ENCODE measurements at regions not wholly inside any gene's neighbourhood (a gene's known extent, or its start where the extent isn't known, plus 50 kb on each side); places are given as distances from the start of the nearest gene placed in this dataset.
"Not testable (repeated sequence)": the region's sequence is repeated elsewhere in the genome, so short reads cannot be mapped to it uniquely, and the experiment has no call there.

- H3K4me3 Mint-ChIP-seq (ENCODE audit: low read depth): no peak overlapping the region
- H3K27me3 Mint-ChIP-seq (ENCODE audit: low read depth): peaks cover 13% of the 10 kb centered on the region
- intact Hi-C loops (cut with micrococcal nuclease): no loop called here
- H3K27ac Mint-ChIP-seq: no peak overlapping the region
- no peaks in the 10 kb centered on the region for H3K4me1 Mint-ChIP-seq (ENCODE audit: low read depth)
- DNase-seq (ENCODE audit: low spot score): no peak
- H3K9me3 Mint-ChIP-seq: no peaks in the 10 kb centered on the region
- no peaks in the 10 kb centered on the region for H3K36me3 Mint-ChIP-seq (ENCODE audit: low read depth)
Observed at GRCh38 chr20:48329676-48330664, 497.8 kb downstream of the PREX1 start.

GRCh38 chr20:48329031-48329615, 498.7 kb downstream of the PREX1 start:
- intact Hi-C loops (cut with micrococcal nuclease): no loop called here
- no peak overlapping the region for H3K27ac Mint-ChIP-seq
- H3K27me3 Mint-ChIP-seq (ENCODE audit: low read depth): peaks cover 13% of the 10 kb centered on the region
- DNase-seq (ENCODE audit: low spot score): no peak
- H3K4me1 Mint-ChIP-seq (ENCODE audit: low read depth): no peaks in the 10 kb centered on the region
- H3K4me3 Mint-ChIP-seq (ENCODE audit: low read depth): no peak overlapping the region
- no peaks in the 10 kb centered on the region for H3K36me3 Mint-ChIP-seq (ENCODE audit: low read depth)
- H3K9me3 Mint-ChIP-seq: no peaks in the 10 kb centered on the region

GRCh38 chr20:48327848-48328247, 500.0 kb downstream of the PREX1 start:
- H3K4me1 Mint-ChIP-seq (ENCODE audit: low read depth); H3K36me3 Mint-ChIP-seq (ENCODE audit: low read depth); intact Hi-C loops (cut with micrococcal nuclease); DNase-seq (ENCODE audit: low spot score); H3K27ac Mint-ChIP-seq; H3K4me3 Mint-ChIP-seq (ENCODE audit: low read depth); H3K9me3 Mint-ChIP-seq: not testable (repeated sequence)
- peaks cover 16% of the 10 kb centered on the region for H3K27me3 Mint-ChIP-seq (ENCODE audit: low read depth)

- Mint-ChIP-seq H3K4me3 (ENCODE audit: low read depth) (no peak overlapping the region), H3K9me3 (no peaks in the 10 kb centered on the region), H3K27ac (no peak overlapping the region), H3K27me3 (ENCODE audit: low read depth) (peaks cover 12% of the 10 kb centered on the region), H3K4me1 (ENCODE audit: low read depth) (no peaks in the 10 kb centered on the region), H3K36me3 (ENCODE audit: low read depth) (no peaks in the 10 kb centered on the region)
- intact Hi-C loops (cut with micrococcal nuclease): no loop called here
- DNase-seq (ENCODE audit: low spot score): no peak
Observed at GRCh38 chr20:48326868-48327267, 500.9 kb downstream of the PREX1 start.

- no peak overlapping the region for H3K27ac Mint-ChIP-seq
- H3K4me1 Mint-ChIP-seq (ENCODE audit: low read depth): no peaks in the 10 kb centered on the region
- DNase-seq (ENCODE audit: low spot score): no peak
- no peak overlapping the region for H3K4me3 Mint-ChIP-seq (ENCODE audit: low read depth)
- intact Hi-C loops (cut with micrococcal nuclease): no loop called here
- peaks cover 9% of the 10 kb centered on the region for H3K27me3 Mint-ChIP-seq (ENCODE audit: low read depth)
- H3K36me3 Mint-ChIP-seq (ENCODE audit: low read depth): no peaks in the 10 kb centered on the region
- H3K9me3 Mint-ChIP-seq: no peaks in the 10 kb centered on the region
Observed at GRCh38 chr20:48326434-48326691, 501.4 kb downstream of the PREX1 start.

- intact Hi-C loops (cut with micrococcal nuclease): no loop called here
- Mint-ChIP-seq H3K4me3 (ENCODE audit: low read depth) (no peak overlapping the region), H3K27ac (no peak overlapping the region), H3K9me3 (no peaks in the 10 kb centered on the region), H3K27me3 (ENCODE audit: low read depth) (peaks cover 8% of the 10 kb centered on the region), H3K36me3 (ENCODE audit: low read depth) (no peaks in the 10 kb centered on the region), H3K4me1 (ENCODE audit: low read depth) (no peaks in the 10 kb centered on the region)
- DNase-seq (ENCODE audit: low spot score): no peak
Observed at GRCh38 chr20:48325656-48326433, 502.0 kb downstream of the PREX1 start.

GRCh38 chr20:48324744-48325143, 503.1 kb downstream of the PREX1 start:
- Mint-ChIP-seq H3K4me1 (ENCODE audit: low read depth) (no peaks in the 10 kb centered on the region), H3K27ac (no peak overlapping the region), H3K36me3 (ENCODE audit: low read depth) (no peaks in the 10 kb centered on the region), H3K9me3 (no peaks in the 10 kb centered on the region), H3K27me3 (ENCODE audit: low read depth) (peaks cover 5% of the 10 kb centered on the region), H3K4me3 (ENCODE audit: low read depth) (no peak overlapping the region)
- DNase-seq (ENCODE audit: low spot score): no peak
- intact Hi-C loops (cut with micrococcal nuclease): no loop called here

GRCh38 chr20:48321271-48321670, 506.5 kb downstream of the PREX1 start:
- Mint-ChIP-seq H3K4me1 (ENCODE audit: low read depth) (no peaks in the 10 kb centered on the region), H3K4me3 (ENCODE audit: low read depth) (no peak overlapping the region), H3K27ac (no peak overlapping the region), H3K27me3 (ENCODE audit: low read depth) (peaks cover 6% of the 10 kb centered on the region), H3K36me3 (ENCODE audit: low read depth) (no peaks in the 10 kb centered on the region), H3K9me3 (no peaks in the 10 kb centered on the region)
- intact Hi-C loops (cut with micrococcal nuclease): no loop called here
- DNase-seq (ENCODE audit: low spot score): no peak

GRCh38 chr20:48319943-48320584, 507.7 kb downstream of the PREX1 start:
- intact Hi-C loops (cut with micrococcal nuclease): no loop called here
- Mint-ChIP-seq H3K27me3 (ENCODE audit: low read depth) (peaks cover 6% of the 10 kb centered on the region), H3K36me3 (ENCODE audit: low read depth) (no peaks in the 10 kb centered on the region), H3K9me3 (no peaks in the 10 kb centered on the region), H3K4me3 (ENCODE audit: low read depth) (no peak overlapping the region), H3K4me1 (ENCODE audit: low read depth) (no peaks in the 10 kb centered on the region), H3K27ac (no peak overlapping the region)
- DNase-seq (ENCODE audit: low spot score): no peak

- intact Hi-C loops (cut with micrococcal nuclease): no loop called here
- Mint-ChIP-seq H3K27ac (no peak overlapping the region), H3K9me3 (no peaks in the 10 kb centered on the region), H3K4me1 (ENCODE audit: low read depth) (no peaks in the 10 kb centered on the region), H3K4me3 (ENCODE audit: low read depth) (no peak overlapping the region), H3K36me3 (ENCODE audit: low read depth) (no peaks in the 10 kb centered on the region), H3K27me3 (ENCODE audit: low read depth) (peaks cover 4% of the 10 kb centered on the region)
- no peak for DNase-seq (ENCODE audit: low spot score)
Observed at GRCh38 chr20:48317578-48317977, 510.2 kb downstream of the PREX1 start.

- no peaks in the 10 kb centered on the region for H3K9me3 Mint-ChIP-seq
- no peaks in the 10 kb centered on the region for H3K4me1 Mint-ChIP-seq (ENCODE audit: low read depth)
- H3K27me3 Mint-ChIP-seq (ENCODE audit: low read depth): peaks cover 1% of the 10 kb centered on the region
- no peak overlapping the region for H3K27ac Mint-ChIP-seq
- intact Hi-C loops (cut with micrococcal nuclease): no loop called here
- no peak for DNase-seq (ENCODE audit: low spot score)
- H3K4me3 Mint-ChIP-seq (ENCODE audit: low read depth): no peak overlapping the region
- no peaks in the 10 kb centered on the region for H3K36me3 Mint-ChIP-seq (ENCODE audit: low read depth)
Observed at GRCh38 chr20:48314925-48315592, 512.7 kb downstream of the PREX1 start.

- Mint-ChIP-seq H3K36me3 (ENCODE audit: low read depth) (no peaks in the 10 kb centered on the region), H3K4me1 (ENCODE audit: low read depth) (no peaks in the 10 kb centered on the region), H3K9me3 (no peaks in the 10 kb centered on the region), H3K27me3 (ENCODE audit: low read depth) (peaks cover 1% of the 10 kb centered on the region), H3K4me3 (ENCODE audit: low read depth) (no peak overlapping the region), H3K27ac (no peak overlapping the region)
- intact Hi-C loops (cut with micrococcal nuclease): no loop called here
- no peak for DNase-seq (ENCODE audit: low spot score)
Observed at GRCh38 chr20:48313324-48313723, 514.5 kb downstream of the PREX1 start.
